Breast epithelium (tissue), 3 donors: ENCODE measurements at regions not wholly inside any gene's neighbourhood (a gene's known extent, or its start where the extent isn't known, plus 50 kb on each side); places are given as distances from the start of the nearest gene placed in this dataset.

Experiments
- POLR2A ChIP-seq: fragments of 450-650 bp; IDR thresholded peaks from one replicate; pipeline ENCODE4 v1.6.1; 2016; ENCODE audit warnings: antibody characterized with exemption, mild to moderate bottlenecking, moderate library complexity
- POLR2AphosphoS5 ChIP-seq, 3 donors: sonication (generic); formaldehyde crosslinking; IDR thresholded peaks; one replicate each; pipeline ENCODE4 v1.6.1; 2017; ENCODE audit warnings: antibody characterized with exemption in 3 of 3
- TF ChIP-seq, protein P1 (sequence below), 3 donors: fragments of 450-650 bp; IDR thresholded peaks; one replicate each; pipeline ENCODE4 v1.5.1; 2016 to 2017; ENCODE audit warnings: antibody characterized with exemption in 3 of 3, mild to moderate bottlenecking in 3 of 3, moderate library complexity in 3 of 3

DNA sequence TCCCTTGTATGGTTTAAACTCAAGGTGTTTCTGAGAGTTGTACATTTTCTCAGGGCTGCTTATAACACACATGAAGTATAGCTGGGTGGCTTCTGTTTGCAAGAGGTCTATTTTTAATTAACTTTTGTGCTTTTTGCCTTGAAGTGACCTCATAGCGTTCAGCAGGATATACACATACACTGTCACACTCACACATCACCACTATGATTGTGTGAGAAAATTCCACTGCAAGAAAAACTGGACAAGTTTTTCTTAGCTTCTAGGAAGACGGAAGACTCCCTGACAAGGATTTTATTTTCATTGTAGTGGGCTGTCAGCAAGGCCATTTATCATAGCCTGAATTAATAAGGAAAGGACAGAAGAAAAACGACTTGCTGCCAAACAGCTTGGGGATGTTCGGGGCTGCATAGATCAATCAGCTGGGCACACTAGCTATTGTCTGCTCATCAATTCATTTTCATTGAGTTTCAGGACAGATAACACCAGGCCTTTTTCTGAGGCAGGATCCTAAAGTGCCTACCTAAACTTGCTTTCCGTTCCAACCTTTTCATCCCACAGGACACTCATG is 192.8 kb upstream of the CRBN start:
- TF ChIP-seq POLR2A (no peak), POLR2AphosphoS5 (IDR thresholded peaks at IDR 0.05) (no peak)
- TF ChIP-seq, protein P1, sequence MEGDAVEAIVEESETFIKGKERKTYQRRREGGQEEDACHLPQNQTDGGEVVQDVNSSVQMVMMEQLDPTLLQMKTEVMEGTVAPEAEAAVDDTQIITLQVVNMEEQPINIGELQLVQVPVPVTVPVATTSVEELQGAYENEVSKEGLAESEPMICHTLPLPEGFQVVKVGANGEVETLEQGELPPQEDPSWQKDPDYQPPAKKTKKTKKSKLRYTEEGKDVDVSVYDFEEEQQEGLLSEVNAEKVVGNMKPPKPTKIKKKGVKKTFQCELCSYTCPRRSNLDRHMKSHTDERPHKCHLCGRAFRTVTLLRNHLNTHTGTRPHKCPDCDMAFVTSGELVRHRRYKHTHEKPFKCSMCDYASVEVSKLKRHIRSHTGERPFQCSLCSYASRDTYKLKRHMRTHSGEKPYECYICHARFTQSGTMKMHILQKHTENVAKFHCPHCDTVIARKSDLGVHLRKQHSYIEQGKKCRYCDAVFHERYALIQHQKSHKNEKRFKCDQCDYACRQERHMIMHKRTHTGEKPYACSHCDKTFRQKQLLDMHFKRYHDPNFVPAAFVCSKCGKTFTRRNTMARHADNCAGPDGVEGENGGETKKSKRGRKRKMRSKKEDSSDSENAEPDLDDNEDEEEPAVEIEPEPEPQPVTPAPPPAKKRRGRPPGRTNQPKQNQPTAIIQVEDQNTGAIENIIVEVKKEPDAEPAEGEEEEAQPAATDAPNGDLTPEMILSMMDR (IDR thresholded peaks at IDR 0.05) = no peak
